ENCODE measurements at regions not wholly inside any gene's neighbourhood (a gene's known extent, or its start where the extent isn't known, plus 50 kb on each side); places are given as distances from the start of the nearest gene placed in this dataset.

DNA sequence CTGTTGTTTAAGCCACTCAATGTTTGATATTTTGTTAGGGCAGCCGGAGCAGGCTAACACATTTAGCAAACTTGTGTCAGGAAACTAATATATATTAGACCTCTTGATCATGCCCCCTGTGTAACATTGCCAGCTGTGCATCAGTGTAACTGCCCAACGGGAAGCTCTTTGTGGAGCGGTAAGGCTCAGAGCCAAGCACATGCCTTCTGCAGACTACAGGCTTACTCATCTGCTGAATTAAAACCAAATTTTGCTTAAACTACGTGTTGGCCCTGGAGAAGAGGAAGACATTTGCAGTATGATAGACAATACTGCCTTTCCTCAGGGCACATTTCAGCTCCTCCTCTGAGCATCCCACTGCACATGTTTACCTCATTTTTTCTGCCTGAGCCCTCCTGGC lies 50.5 kb upstream of the KCNMB2 start:
- Histone ChIP-seq H3K36me3 (no peaks in the 10 kb centered on the region), H3K4me3 (no peak overlapping the region), H3K27ac (no peak overlapping the region), H3K9me3 (no peaks in the 10 kb centered on the region), H3K27me3 (no peaks in the 10 kb centered on the region), H3K4me1 (no peaks in the 10 kb centered on the region)
- no peak for DNase-seq (ENCODE audit: low spot score)
- TF ChIP-seq, protein P1, sequence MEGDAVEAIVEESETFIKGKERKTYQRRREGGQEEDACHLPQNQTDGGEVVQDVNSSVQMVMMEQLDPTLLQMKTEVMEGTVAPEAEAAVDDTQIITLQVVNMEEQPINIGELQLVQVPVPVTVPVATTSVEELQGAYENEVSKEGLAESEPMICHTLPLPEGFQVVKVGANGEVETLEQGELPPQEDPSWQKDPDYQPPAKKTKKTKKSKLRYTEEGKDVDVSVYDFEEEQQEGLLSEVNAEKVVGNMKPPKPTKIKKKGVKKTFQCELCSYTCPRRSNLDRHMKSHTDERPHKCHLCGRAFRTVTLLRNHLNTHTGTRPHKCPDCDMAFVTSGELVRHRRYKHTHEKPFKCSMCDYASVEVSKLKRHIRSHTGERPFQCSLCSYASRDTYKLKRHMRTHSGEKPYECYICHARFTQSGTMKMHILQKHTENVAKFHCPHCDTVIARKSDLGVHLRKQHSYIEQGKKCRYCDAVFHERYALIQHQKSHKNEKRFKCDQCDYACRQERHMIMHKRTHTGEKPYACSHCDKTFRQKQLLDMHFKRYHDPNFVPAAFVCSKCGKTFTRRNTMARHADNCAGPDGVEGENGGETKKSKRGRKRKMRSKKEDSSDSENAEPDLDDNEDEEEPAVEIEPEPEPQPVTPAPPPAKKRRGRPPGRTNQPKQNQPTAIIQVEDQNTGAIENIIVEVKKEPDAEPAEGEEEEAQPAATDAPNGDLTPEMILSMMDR (IDR thresholded peaks at IDR 0.05): no peak
